Endothelial cell of umbilical vein (primary cell): ENCODE measurements at regions not wholly inside any gene's neighbourhood (a gene's known extent, or its start where the extent isn't known, plus 50 kb on each side); places are given as distances from the start of the nearest gene placed in this dataset.

ENCODE experiments used
- BruUV-seq: library from RNA; stranded (reverse); fragments of 400-500 nt; replicated peaks from 2 replicates; lab custom pipeline; 2021; lab: Mats Ljungman, UMichigan
- CTCF ChIA-PET: fragments of 300-600, 350-600 bp; sonication (Branson Sonifier 250); formaldehyde crosslinking; loops from one replicate; lab custom pipeline; 2021; ENCODE audit warnings: antibody characterized with exemption, inconsistent platforms; lab: Charles Lee
- POLR2A ChIA-PET: fragments of 300-600, 350-600 bp; sonication (Branson Sonifier 250); formaldehyde crosslinking; loops from one replicate; lab custom pipeline; 2021; ENCODE audit warnings: antibody characterized with exemption, inconsistent platforms; lab: Charles Lee
- DNase-seq: peaks from one replicate; pipeline ENCODE4 v3.0.0-alpha.2; 2011; ENCODE audit warnings: low read depth, low spot score
- FAIRE-seq: peaks from 2 replicates; lab custom pipeline; 2011; peaks lifted over from hg19 to GRCh38; lab: Jason Lieb, UNC
- H2AFZ ChIP-seq: 2 replicates; pipeline ENCODE4 v1.6.0; 2012; ENCODE audit warnings: low read depth, low read length, control low read depth, inconsistent platforms
- H3K27ac ChIP-seq: 2 replicates; pipeline ENCODE4 v1.5.1; 2011; ENCODE audit warnings: low read depth, mild to moderate bottlenecking, control low read depth, low read length, moderate library complexity; ENCODE audit not compliant: insufficient read depth
- H3K27me3 ChIP-seq, 2 experiments: 2 replicates each; pipeline versions ENCODE4 v1.6.0 to v1.6.1; 2011; ENCODE audit warnings: low read length in 2 of 2, mixed read lengths in 1 of 2; ENCODE audit not compliant: control insufficient read depth in 2 of 2, insufficient read depth in 2 of 2
- H3K36me3 ChIP-seq, 2 experiments: 2 replicates in 1 of 2; 3 replicates in 1 of 2; pipeline ENCODE4 v1.5.1; 2011; ENCODE audit warnings: low read length in 2 of 2, mild to moderate bottlenecking in 1 of 2, moderate library complexity in 1 of 2; ENCODE audit not compliant: control insufficient read depth in 2 of 2, insufficient read depth in 2 of 2; ENCODE audit errors: extremely low read depth in 1 of 2
- H3K4me1 ChIP-seq: 3 replicates; pipeline ENCODE4 v1.5.1; 2011; ENCODE audit warnings: mild to moderate bottlenecking, low read length; ENCODE audit not compliant: control insufficient read depth, insufficient read depth; ENCODE audit errors: extremely low read depth
- H3K4me2 ChIP-seq: 2 replicates; pipeline ENCODE4 v1.6.1; 2011; ENCODE audit warnings: low read length, control low read depth, mixed read lengths; ENCODE audit not compliant: insufficient read depth
- H3K4me3 ChIP-seq, 3 experiments: fragments of 200-600 bp in 1 of 3; sonication (generic), shearing (Covaris generic) in 1 of 3; replicated peaks in 1 of 3; 2 replicates each; pipeline ENCODE4 v1.5.1; 2011 to 2016; ENCODE audit warnings: control low read depth in 3 of 3, low read length in 3 of 3, mild to moderate bottlenecking in 2 of 3, inconsistent platforms in 1 of 3, low read depth in 1 of 3, moderate library complexity in 1 of 3; ENCODE audit not compliant: insufficient read depth in 1 of 3
- H3K79me2 ChIP-seq: 2 replicates; pipeline ENCODE4 v1.6.0; 2012; ENCODE audit warnings: low read length, inconsistent platforms; ENCODE audit not compliant: control insufficient read depth, insufficient read depth
- H3K9ac ChIP-seq: replicated peaks from 2 replicates; pipeline ENCODE3; 2011; ENCODE audit warnings: low read length, control low read depth; ENCODE audit not compliant: insufficient read depth; ENCODE audit errors: extremely low read depth
- H3K9me1 ChIP-seq: replicated peaks from 3 replicates; pipeline ENCODE4 v1.6.0; 2011; ENCODE audit warnings: mild to moderate bottlenecking, low read length; ENCODE audit not compliant: control insufficient read depth, insufficient read depth; ENCODE audit errors: extremely low read depth
- H3K9me3 ChIP-seq: replicated peaks from 2 replicates; pipeline ENCODE4 v1.5.1; 2012; ENCODE audit warnings: low read length, inconsistent platforms; ENCODE audit not compliant: control insufficient read depth, insufficient read depth
- H4K20me1 ChIP-seq: replicated peaks from 2 replicates; pipeline ENCODE3; 2011; ENCODE audit warnings: mild to moderate bottlenecking, low read length; ENCODE audit not compliant: control insufficient read depth, insufficient read depth; ENCODE audit errors: extremely low read depth
- EZH2 ChIP-seq: IDR thresholded peaks from 2 replicates; pipeline ENCODE4 v1.6.1; 2012; ENCODE audit warnings: borderline replicate concordance, low read depth, mild to moderate bottlenecking, moderate library complexity, low read length, inconsistent platforms; ENCODE audit not compliant: severe bottlenecking
- FOS ChIP-seq: IDR thresholded peaks from 2 replicates; pipeline ENCODE4 v1.6.1; 2011; ENCODE audit warnings: mild to moderate bottlenecking, low read length, moderate library complexity, borderline replicate concordance; ENCODE audit not compliant: insufficient read depth
- GATA2 ChIP-seq: IDR thresholded peaks from 2 replicates; pipeline ENCODE4 v1.7.0; 2011; ENCODE audit warnings: low read depth, mild to moderate bottlenecking, moderate library complexity, mixed read lengths, low read length; ENCODE audit not compliant: insufficient read length, insufficient read depth
- JUN ChIP-seq: IDR thresholded peaks from 2 replicates; pipeline ENCODE4 v1.6.1; 2011; ENCODE audit warnings: borderline replicate concordance, low read depth; ENCODE audit not compliant: insufficient read length, insufficient read depth
- MYC ChIP-seq: IDR thresholded peaks from one replicate; pipeline ENCODE4 v1.6.1; 2011; ENCODE audit warnings: mild to moderate bottlenecking, low read depth, low read length
- POLR2A ChIP-seq: IDR thresholded peaks from 2 replicates; pipeline ENCODE4 v1.6.1; 2012; ENCODE audit warnings: low read depth, mild to moderate bottlenecking, control low read depth, low read length
- POLR2AphosphoS5 ChIP-seq: IDR thresholded peaks from 2 replicates; pipeline ENCODE4 v1.6.1; 2012; ENCODE audit warnings: low read depth, mild to moderate bottlenecking, control low read depth, low read length, moderate library complexity; ENCODE audit not compliant: insufficient read depth
- dilution Hi-C: fragments of 300-500 bp; cut with MboI; formaldehyde crosslinking; loops from one replicate; pipeline ENCODE4 v1.15.0; 2019; ENCODE audit warnings: low sequenced_read_pairs; ENCODE audit not compliant: extremely low pct_ligation_motif_present
- intact Hi-C: fragments of 100-400 bp; cut with micrococcal nuclease; formaldehyde crosslinking; loops from one replicate; pipeline ENCODE4 v1.10.0; 2022
- TF ChIP-seq, protein P1 (sequence below): IDR thresholded peaks from 2 replicates; pipeline ENCODE4 v1.6.1; 2011; ENCODE audit not compliant: insufficient read depth, insufficient read length
- TF ChIP-seq, protein P2 (sequence below), 2 donors: IDR thresholded peaks; 1 replicate in 1 of 2; 2 replicates in 1 of 2; pipeline ENCODE4 v1.5.1; 2011; ENCODE audit warnings: low read length in 2 of 2, mild to moderate bottlenecking in 2 of 2, moderate library complexity in 2 of 2, control low read depth in 1 of 2, inconsistent platforms in 1 of 2, low read depth in 1 of 2; ENCODE audit not compliant: insufficient read depth in 1 of 2; ENCODE audit errors: extremely low read depth in 1 of 2

DNA sequence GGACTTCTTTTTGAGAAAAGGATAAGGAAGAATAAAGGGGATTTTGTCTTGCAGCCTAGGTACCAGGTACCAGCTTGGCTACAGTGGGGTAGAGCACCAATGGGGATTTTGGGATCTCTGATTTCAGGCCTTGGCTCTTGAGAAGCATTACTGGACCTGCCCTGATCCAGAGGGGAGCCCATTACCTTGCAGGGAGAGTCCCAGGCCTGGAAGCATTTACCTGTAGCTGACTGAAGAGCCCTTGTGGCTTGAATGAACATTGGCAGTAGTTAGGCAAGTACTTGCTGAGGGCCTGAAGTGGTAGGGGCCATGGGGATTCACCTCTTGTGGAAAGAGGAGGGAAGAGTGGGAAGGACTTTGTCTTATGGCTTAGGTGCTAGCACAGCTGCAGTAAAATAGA lies 308.2 kb upstream of the FBXO33 start:
- H3K36me3 ChIP-seq, result no peaks in the 10 kb centered on the region

DNA sequence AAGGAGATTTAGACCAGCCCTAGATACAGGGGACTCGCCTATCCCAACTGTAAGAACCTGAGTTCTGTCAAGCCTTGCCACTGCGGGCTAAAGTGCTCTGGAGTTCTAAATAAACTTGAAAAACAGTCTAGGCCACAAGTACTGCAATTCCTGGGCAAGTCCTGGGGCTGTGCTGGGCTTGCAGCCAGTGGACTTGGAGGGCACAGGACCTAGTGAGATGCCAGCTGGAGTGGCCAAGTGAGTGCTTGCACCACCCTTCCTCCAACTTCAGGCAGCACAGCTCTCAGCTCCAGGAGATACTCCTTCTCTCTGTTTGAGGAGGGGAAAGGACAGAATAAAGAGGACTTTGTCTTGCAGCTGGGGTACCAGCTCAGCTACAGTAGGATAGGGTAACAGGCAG lies 307.6 kb upstream of the FBXO33 start:
- Histone ChIP-seq H4K20me1 (no peaks in the 10 kb centered on the region), H2AFZ (no peak overlapping the region), H3K27me3 (no peaks in the 10 kb centered on the region), H3K4me3 (no peak overlapping the region), H3K27ac (no peak overlapping the region), H3K79me2 (no peaks in the 10 kb centered on the region), H3K9me1 (no peaks in the 10 kb centered on the region), H3K9ac (no peak overlapping the region), H3K4me2 (no peak overlapping the region), H3K9me3 (peaks cover 2% of the 10 kb centered on the region), H3K4me1 (no peaks in the 10 kb centered on the region), H3K36me3 (no peaks in the 10 kb centered on the region)
- intact Hi-C loops, result no loop called here
- FAIRE-seq (no peak), DNase-seq (no peak)
- no TSS peak for BruUV-seq
- CTCF ChIA-PET, result no interaction called here
- dilution Hi-C loops, result no loop called here
- POLR2A ChIA-PET, result no interaction called here
- TF ChIP-seq EZH2 (no peak), GATA2 (no peak), POLR2AphosphoS5 (no peak), MYC (no peak), POLR2A (no peak), JUN (no peak), FOS (no peak)
- TF ChIP-seq, protein P1, sequence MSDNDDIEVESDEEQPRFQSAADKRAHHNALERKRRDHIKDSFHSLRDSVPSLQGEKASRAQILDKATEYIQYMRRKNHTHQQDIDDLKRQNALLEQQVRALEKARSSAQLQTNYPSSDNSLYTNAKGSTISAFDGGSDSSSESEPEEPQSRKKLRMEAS, result no peak
- TF ChIP-seq, protein P2, sequence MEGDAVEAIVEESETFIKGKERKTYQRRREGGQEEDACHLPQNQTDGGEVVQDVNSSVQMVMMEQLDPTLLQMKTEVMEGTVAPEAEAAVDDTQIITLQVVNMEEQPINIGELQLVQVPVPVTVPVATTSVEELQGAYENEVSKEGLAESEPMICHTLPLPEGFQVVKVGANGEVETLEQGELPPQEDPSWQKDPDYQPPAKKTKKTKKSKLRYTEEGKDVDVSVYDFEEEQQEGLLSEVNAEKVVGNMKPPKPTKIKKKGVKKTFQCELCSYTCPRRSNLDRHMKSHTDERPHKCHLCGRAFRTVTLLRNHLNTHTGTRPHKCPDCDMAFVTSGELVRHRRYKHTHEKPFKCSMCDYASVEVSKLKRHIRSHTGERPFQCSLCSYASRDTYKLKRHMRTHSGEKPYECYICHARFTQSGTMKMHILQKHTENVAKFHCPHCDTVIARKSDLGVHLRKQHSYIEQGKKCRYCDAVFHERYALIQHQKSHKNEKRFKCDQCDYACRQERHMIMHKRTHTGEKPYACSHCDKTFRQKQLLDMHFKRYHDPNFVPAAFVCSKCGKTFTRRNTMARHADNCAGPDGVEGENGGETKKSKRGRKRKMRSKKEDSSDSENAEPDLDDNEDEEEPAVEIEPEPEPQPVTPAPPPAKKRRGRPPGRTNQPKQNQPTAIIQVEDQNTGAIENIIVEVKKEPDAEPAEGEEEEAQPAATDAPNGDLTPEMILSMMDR (IDR thresholded peaks at IDR 0.05; ENCODE audit: extremely low read depth in 1 of 2, insufficient read depth in 1 of 2, low read depth in 1 of 2, low read length in 2 of 2), result no peak

More for the DNA sequence above, 308.2 kb upstream of the FBXO33 start:
- dilution Hi-C loops (no loop called here), intact Hi-C loops (no loop called here)
- H3K79me2 ChIP-seq, result no peaks in the 10 kb centered on the region
- H4K20me1 ChIP-seq, result no peaks in the 10 kb centered on the region
- no peak overlapping the region for H2AFZ ChIP-seq
- H3K27ac ChIP-seq, result no peak overlapping the region
- no peaks in the 10 kb centered on the region for H3K4me1 ChIP-seq
- H3K9me3 ChIP-seq, result peaks cover 2% of the 10 kb centered on the region
- no peaks in the 10 kb centered on the region for H3K9me1 ChIP-seq
- TF ChIP-seq POLR2AphosphoS5 (no peak), JUN (no peak)
- TF ChIP-seq, protein P1, result no peak
- ChIA-PET POLR2A (no interaction called here), CTCF (no interaction called here)
- H3K27me3 ChIP-seq, result no peaks in the 10 kb centered on the region
- no TSS peak for BruUV-seq
- DNase-seq (no peak), FAIRE-seq (no peak)
- no peak overlapping the region for H3K9ac ChIP-seq
- no peak overlapping the region for H3K4me3 ChIP-seq
- H3K4me2 ChIP-seq, result no peak overlapping the region
